22Rv1 (cell line): ENCODE measurements at regions not wholly inside any gene's neighbourhood (a gene's known extent, or its start where the extent isn't known, plus 50 kb on each side); places are given as distances from the start of the nearest gene placed in this dataset.

Source experiments
- H3K27ac ChIP-seq: fragments of 450-650 bp; 2 replicates; pipeline ENCODE4 v1.5.1; 2017
- CTCF ChIP-seq: fragments of 450-650 bp; IDR thresholded peaks from 2 replicates; pipeline ENCODE4 v1.5.1; 2017; ENCODE audit warnings: mild to moderate bottlenecking
- ZFX ChIP-seq: fragments of 450-650 bp; IDR thresholded peaks from 2 replicates; pipeline ENCODE4 v1.6.1; 2017; ENCODE audit warnings: antibody characterized with exemption, borderline replicate concordance

- H3K27ac ChIP-seq = no peak overlapping the region
- TF ChIP-seq ZFX = no peak
- TF ChIP-seq CTCF = no peak
These were observed 1442.6 kb downstream of the SLITRK5 start for GRCh38 chr13:89113744-89114143.

- TF ChIP-seq CTCF = 0 out of 2 replicates have a peak, but pooled peaks have one; percentile 22
- TF ChIP-seq ZFX = no peak
- no peak overlapping the region for H3K27ac ChIP-seq
These were observed 1444.1 kb downstream of the SLITRK5 start for GRCh38 chr13:89115307-89115706.

- H3K27ac ChIP-seq = no peak overlapping the region
- TF ChIP-seq ZFX (no peak), CTCF (no peak)
These were observed 1465.5 kb downstream of the SLITRK5 start for GRCh38 chr13:89136678-89137077.

GRCh38 chr13:89150362-89150761 is 1479.2 kb downstream of the SLITRK5 start:
- H3K27ac ChIP-seq = no peak overlapping the region
- TF ChIP-seq ZFX (no peak), CTCF (no peak)

DNA sequence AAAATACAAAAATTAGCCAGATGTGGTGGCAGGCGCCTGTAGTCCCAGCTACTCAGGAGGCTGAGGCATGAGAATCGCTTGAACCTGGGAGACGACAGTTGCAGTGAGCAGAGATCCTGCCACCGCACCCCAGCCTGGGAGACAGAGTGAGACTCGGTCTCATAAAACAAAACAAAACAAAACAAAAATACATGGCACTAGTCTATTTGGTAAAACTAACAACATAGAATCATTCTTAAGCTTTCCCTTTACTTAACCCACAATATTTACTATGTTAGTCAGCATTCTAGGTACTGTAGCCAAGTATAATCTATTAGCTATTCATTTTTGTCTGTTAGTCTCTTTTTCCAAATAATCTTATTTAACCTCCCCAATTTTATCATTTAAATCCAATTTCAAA is 1482.8 kb downstream of the SLITRK5 start:
- H3K27ac ChIP-seq = no peak overlapping the region
- TF ChIP-seq ZFX (no peak), CTCF (no peak)

DNA sequence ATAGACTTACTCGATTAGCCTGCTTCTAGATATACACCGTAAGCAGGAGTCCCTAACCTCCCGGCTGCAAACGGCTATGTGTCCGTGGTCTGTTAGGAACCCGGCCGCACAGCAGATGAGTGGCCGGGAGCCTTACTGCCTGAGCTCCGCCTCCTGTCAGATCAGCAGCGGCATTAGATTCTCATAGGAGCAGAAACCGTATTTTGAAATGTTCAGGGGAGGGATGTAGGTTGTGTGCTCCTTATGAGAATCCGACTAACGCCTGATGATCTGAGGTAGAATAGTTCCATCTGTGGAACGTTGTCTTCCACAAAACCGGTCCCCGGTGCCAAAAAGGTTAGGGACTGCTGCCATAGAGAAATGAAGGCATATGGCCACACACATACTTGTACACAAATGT is 1491.9 kb downstream of the SLITRK5 start:
- TF ChIP-seq ZFX = no peak
- no peak for TF ChIP-seq CTCF
- H3K27ac ChIP-seq = no peak overlapping the region

DNA sequence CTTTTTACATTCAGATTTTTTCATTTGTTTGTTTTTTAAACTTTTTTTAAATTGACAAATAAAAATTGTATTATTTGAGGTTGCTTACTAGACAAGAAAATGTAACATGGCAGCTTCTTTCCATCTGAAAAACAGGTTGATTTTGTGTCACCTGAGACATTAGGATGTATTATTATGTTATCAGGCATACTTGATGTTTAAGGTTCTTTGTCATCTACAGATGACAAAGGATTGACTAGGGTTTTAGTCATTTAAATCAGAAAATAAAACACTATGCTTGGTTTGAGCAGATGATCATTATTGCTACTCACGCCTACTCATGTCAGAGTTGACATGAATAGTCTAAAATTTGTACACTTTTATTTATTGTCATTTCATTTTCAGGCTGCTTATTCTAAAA is 1494.5 kb downstream of the SLITRK5 start:
- TF ChIP-seq ZFX (no peak), CTCF (no peak)
- H3K27ac ChIP-seq = no peak overlapping the region
